ENCODE measurements at regions not wholly inside any gene's neighbourhood (a gene's known extent, or its start where the extent isn't known, plus 50 kb on each side); places are given as distances from the start of the nearest gene placed in this dataset.
A peak's percentile ranks its signal among the peaks of the same experiment; 100 is the strongest.

DNA sequence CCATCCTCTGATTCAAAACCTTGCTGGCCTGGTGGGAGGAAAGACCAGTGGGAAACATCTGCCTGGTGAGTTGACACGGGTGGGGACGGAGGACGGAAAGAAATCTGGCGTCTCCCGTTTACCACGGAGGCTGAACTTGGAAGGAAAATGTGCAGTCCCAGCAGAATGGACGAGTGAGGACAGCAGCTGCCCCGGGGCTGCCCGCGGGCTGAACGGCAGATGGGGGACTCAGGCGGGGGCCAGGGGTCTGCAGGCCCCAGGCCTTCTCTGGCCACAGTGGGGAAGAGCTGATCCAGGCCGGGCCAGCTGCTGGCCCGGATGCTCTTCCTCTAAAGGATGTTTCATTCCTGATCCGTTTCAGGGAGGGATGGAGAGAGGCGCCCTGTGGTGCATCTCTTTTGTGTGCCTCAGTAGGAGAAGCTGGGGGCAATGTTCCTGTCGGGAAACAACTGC, 147.5 kb upstream of the CHST15 start:
- Mint-ChIP-seq H3K4me1 (no peaks in the 10 kb centered on the region), H3K27ac (no peak overlapping the region), H3K9me3 (peaks cover 0 to 2% (median 0%) of the 10 kb centered on the region in 6 donors)

GRCh38 chr10:124239696-124240095, 146.3 kb upstream of the CHST15 start:
- H3K9me3 Mint-ChIP-seq, result peaks cover 0 to 2% (median 0%) of the 10 kb centered on the region in 6 donors
- no peak for DNase-seq
- no peaks in the 10 kb centered on the region for H3K4me1 Mint-ChIP-seq
- H3K4me3 Mint-ChIP-seq, result no peak overlapping the region
- H3K27ac Mint-ChIP-seq, result no peak overlapping the region
- H3K36me3 Mint-ChIP-seq, result no peaks in the 10 kb centered on the region
- no peaks in the 10 kb centered on the region for H3K27me3 Mint-ChIP-seq (ENCODE audit: low read depth in 3 of 3)

More for the DNA sequence above, 147.5 kb upstream of the CHST15 start:
- Mint-ChIP-seq H3K4me3 (no peak overlapping the region), H3K27me3 (ENCODE audit: low read depth in 3 of 3) (no peaks in the 10 kb centered on the region), H3K36me3 (no peaks in the 10 kb centered on the region)
- no peak for DNase-seq

- H3K27me3 Mint-ChIP-seq (ENCODE audit: low read depth in 3 of 3), result no peaks in the 10 kb centered on the region
- no peaks in the 10 kb centered on the region for H3K36me3 Mint-ChIP-seq
- no peak for DNase-seq
- peaks cover 0 to 2% (median 0%) of the 10 kb centered on the region in 6 donors for H3K9me3 Mint-ChIP-seq
- no peak overlapping the region for H3K27ac Mint-ChIP-seq
- no peak overlapping the region for H3K4me3 Mint-ChIP-seq
- H3K4me1 Mint-ChIP-seq, result no peaks in the 10 kb centered on the region
Measured at GRCh38 chr10:124239134-124239533, 145.7 kb upstream of the CHST15 start.

GRCh38 chr10:124238367-124238766, 145.0 kb upstream of the CHST15 start:
- Mint-ChIP-seq H3K4me3 (no peak overlapping the region), H3K27me3 (ENCODE audit: low read depth in 3 of 3) (no peaks in the 10 kb centered on the region), H3K36me3 (no peaks in the 10 kb centered on the region), H3K4me1 (no peaks in the 10 kb centered on the region), H3K9me3 (peaks cover 0 to 2% (median 0%) of the 10 kb centered on the region in 6 donors), H3K27ac (no peak overlapping the region)
- DNase-seq, result no peak

DNA sequence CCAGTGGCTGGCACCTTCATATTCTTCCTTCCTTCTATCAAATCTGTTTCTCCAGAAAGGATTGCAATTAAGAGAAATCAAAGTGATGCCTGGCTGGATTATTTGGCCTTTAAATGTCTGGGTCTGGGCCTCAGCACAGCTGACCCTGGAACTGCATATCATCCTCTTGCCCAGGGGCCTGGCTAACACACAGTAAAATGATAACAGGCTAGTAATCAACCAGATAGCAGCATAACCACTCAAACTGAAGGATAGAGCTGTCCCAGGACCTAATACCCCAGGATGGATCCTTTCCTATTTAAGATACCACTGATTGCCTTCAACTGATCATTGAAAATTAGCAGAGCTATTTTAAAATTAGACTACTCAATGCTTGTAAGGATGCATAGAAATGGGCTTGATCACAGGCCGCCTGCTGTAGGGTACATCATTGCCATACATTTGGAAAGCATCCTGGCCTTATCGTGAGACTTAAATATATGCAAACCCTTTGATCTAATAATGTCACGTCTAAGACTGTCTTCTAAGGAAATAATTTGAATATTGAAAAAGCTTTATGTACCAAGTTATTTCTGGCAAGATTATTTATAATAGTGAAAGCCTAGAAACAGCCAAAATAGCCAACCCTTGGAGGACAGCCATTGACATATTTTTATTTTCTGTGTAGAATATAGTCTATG, 144.0 kb upstream of the CHST15 start:
- Mint-ChIP-seq H3K27me3 (ENCODE audit: low read depth in 3 of 3) (peaks cover 0 to 6% (median 3%) of the 10 kb centered on the region in 3 donors), H3K9me3 (peaks cover 0 to 2% (median 0%) of the 10 kb centered on the region in 6 donors), H3K36me3 (no peaks in the 10 kb centered on the region), H3K4me1 (no peaks in the 10 kb centered on the region), H3K4me3 (no peak overlapping the region), H3K27ac (no peak overlapping the region)
- DNase-seq, result no peak

DNA sequence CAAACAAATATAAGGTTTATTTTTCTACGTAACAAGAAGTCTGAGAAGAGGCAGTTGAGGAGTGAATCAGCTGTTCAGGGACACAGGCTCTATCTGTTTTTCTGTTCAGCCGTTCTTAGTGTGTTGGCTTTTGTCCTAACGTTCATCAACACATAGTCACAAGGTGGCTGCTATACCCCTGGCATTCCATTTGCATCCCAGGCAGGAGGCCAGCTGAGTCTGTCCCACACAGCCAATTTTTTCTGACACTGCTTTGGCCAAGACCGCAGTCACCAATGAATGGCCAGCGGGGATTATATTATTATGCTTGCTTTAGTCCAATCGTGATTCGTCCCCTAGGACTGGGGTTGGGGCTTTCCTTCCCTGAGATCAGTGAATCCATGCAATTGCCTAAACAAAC, 143.4 kb upstream of the CHST15 start:
- peaks cover under 1 to 12% (median 4%) of the 10 kb centered on the region in 3 donors for H3K27me3 Mint-ChIP-seq (ENCODE audit: low read depth in 3 of 3)
- peaks cover 0 to 1% (median 0%) of the 10 kb centered on the region in 6 donors for H3K9me3 Mint-ChIP-seq
- no peaks in the 10 kb centered on the region for H3K4me1 Mint-ChIP-seq
- H3K4me3 Mint-ChIP-seq, result no peak overlapping the region
- H3K36me3 Mint-ChIP-seq, result no peaks in the 10 kb centered on the region
- DNase-seq, result no peak
- H3K27ac Mint-ChIP-seq, result no peak overlapping the region

GRCh38 chr10:124236136-124236535, 142.7 kb upstream of the CHST15 start:
- H3K4me1 Mint-ChIP-seq, result peaks cover 0 to under 1% of the 10 kb centered on the region in 2 donors
- no peak overlapping the region for H3K4me3 Mint-ChIP-seq
- peaks cover 8 to 18% (median 11%) of the 10 kb centered on the region in 3 donors for H3K27me3 Mint-ChIP-seq (ENCODE audit: low read depth in 3 of 3)
- no peak for DNase-seq
- no peaks in the 10 kb centered on the region for H3K36me3 Mint-ChIP-seq
- H3K9me3 Mint-ChIP-seq, result peaks cover 0 to 4% (median under 1%) of the 10 kb centered on the region in 6 donors
- H3K27ac Mint-ChIP-seq, result no peak overlapping the region

GRCh38 chr10:124235232-124235631, 141.8 kb upstream of the CHST15 start:
- Mint-ChIP-seq H3K27ac (no peak overlapping the region), H3K4me1 (peaks cover 0 to 7% of the 10 kb centered on the region in 2 donors), H3K27me3 (ENCODE audit: low read depth in 3 of 3) (peaks cover 17 to 27% (median 20%) of the 10 kb centered on the region in 3 donors), H3K36me3 (no peaks in the 10 kb centered on the region), H3K9me3 (peaks cover 0 to 7% (median 4%) of the 10 kb centered on the region in 6 donors), H3K4me3 (no peak overlapping the region)
- no peak for DNase-seq

- DNase-seq, result no peak
- peaks cover 33 to 43% (median 36%) of the 10 kb centered on the region in 3 donors for H3K27me3 Mint-ChIP-seq (ENCODE audit: low read depth in 3 of 3)
- H3K27ac Mint-ChIP-seq, result peak overlapping the region in 1 of 6 donors; percentile 34
- H3K4me1 Mint-ChIP-seq, result peaks cover 0 to 8% of the 10 kb centered on the region in 2 donors
- H3K4me3 Mint-ChIP-seq, result no peak overlapping the region
- no peaks in the 10 kb centered on the region for H3K36me3 Mint-ChIP-seq
- H3K9me3 Mint-ChIP-seq, result peaks cover 0 to 7% (median 4%) of the 10 kb centered on the region in 6 donors
Measured at GRCh38 chr10:124233546-124234138, 140.2 kb upstream of the CHST15 start.

GRCh38 chr10:124232686-124233545, 139.5 kb upstream of the CHST15 start:
- Mint-ChIP-seq H3K27me3 (ENCODE audit: low read depth in 3 of 3) (peaks cover 40 to 51% (median 43%) of the 10 kb centered on the region in 3 donors), H3K9me3 (peaks cover 0 to 7% (median 4%) of the 10 kb centered on the region in 6 donors), H3K27ac (peak overlapping the region in 1 of 6 donors; percentile 34), H3K4me3 (no peak overlapping the region), H3K36me3 (no peaks in the 10 kb centered on the region), H3K4me1 (peaks cover 0 to 8% of the 10 kb centered on the region in 2 donors)
- DNase-seq, result peak in 1 of 3 donors; percentile 11

DNA sequence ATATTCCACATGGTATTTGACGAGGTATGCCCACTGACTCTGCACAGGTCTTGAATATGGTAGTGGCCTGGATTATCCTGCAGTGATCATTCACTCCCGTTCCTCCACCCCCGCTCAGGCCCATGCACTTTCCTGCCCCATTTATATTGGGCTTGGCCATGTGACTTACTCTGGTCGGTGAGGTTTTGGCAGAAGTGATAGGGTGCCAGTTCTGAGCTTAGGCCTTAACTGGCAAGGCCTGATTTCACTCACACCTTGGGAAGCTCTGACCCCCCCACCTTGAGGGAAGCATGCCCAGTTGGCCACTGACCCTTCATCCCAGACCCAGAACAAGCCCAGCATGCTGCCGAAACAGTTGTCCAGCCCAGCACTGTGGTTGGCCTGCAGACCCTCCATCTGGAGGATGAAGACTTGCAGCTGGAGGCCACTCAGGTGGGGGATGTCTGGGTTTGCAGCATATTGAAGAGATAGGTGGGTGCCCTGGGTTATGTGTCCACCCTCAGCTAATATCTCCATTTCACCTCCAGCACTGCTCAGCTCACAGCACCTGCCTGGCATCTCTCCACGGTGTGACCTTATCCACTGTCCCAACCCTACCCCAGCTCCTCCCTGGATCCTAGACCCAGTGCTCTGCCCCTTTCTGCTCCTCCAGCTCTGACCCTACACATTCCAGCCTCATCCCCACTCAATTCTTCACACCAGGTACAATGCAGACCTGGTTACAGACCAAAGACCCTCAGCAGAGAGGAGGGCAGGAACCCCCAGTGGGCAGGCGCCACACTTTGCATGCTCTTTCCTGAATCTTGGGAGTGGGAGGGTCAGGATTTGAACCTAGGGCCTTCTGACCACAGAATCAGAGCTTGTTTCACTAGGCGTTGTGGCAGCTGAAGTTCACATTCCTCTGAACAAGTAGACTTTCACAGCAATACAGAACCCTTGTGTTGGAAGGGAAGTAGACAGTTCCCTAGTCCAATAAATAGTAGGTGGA, 138.1 kb upstream of the CHST15 start:
- Mint-ChIP-seq H3K4me3 (peak overlapping the region; percentile 24 to 65 (median 61)), H3K27me3 (ENCODE audit: low read depth in 3 of 3) (peaks cover 54 to 65% (median 58%) of the 10 kb centered on the region in 3 donors), H3K27ac (peak overlapping the region in 5 of 6 donors; percentile 35 to 99 (median 86)), H3K36me3 (no peaks in the 10 kb centered on the region), H3K4me1 (peaks cover 0 to 12% of the 10 kb centered on the region in 2 donors), H3K9me3 (peaks cover 0 to 11% (median 7%) of the 10 kb centered on the region in 6 donors)
- DNase-seq, result peak; percentile 64 to 80 (median 74)

- H3K4me1 Mint-ChIP-seq, result peaks cover 0 to 14% of the 10 kb centered on the region in 2 donors
- H3K27me3 Mint-ChIP-seq (ENCODE audit: low read depth in 3 of 3), result peaks cover 62 to 73% (median 66%) of the 10 kb centered on the region in 3 donors
- H3K36me3 Mint-ChIP-seq, result no peaks in the 10 kb centered on the region
- no peak for DNase-seq
- H3K4me3 Mint-ChIP-seq, result peak overlapping the region; percentile 24 to 65 (median 61)
- peaks cover 4 to 14% (median 7%) of the 10 kb centered on the region in 6 donors for H3K9me3 Mint-ChIP-seq
- H3K27ac Mint-ChIP-seq, result peak overlapping the region in 5 of 6 donors; percentile 35 to 99 (median 86)
Measured at GRCh38 chr10:124230635-124231167, 137.3 kb upstream of the CHST15 start.

Measured in immature natural killer cell (primary cell).